Gastrocnemius medialis (tissue), 4 donors: ENCODE measurements at regions not wholly inside any gene's neighbourhood (a gene's known extent, or its start where the extent isn't known, plus 50 kb on each side); places are given as distances from the start of the nearest gene placed in this dataset.

ENCODE experiments used
- POLR2A ChIP-seq, 2 donors: fragments of 450-650 bp; IDR thresholded peaks; one replicate each; pipeline ENCODE4 v1.6.1; 2017; ENCODE audit warnings: antibody characterized with exemption in 2 of 2, mild to moderate bottlenecking in 2 of 2, moderate library complexity in 2 of 2
- TF ChIP-seq, protein P1 (sequence below), 5 experiments: fragments of 450-650 bp in 3 of 5; fragments of 200-600 bp in 2 of 5; sonication (generic) in 2 of 5; IDR thresholded peaks in 4 of 5; conservative IDR thresholded peaks in 1 of 5; 1 replicate in 4 of 5; 2 replicates in 1 of 5; pipeline ENCODE4 v1.5.1; 2016 to 2019; ENCODE audit warnings: antibody characterized with exemption in 5 of 5, mild to moderate bottlenecking in 3 of 5, moderate library complexity in 3 of 5

DNA sequence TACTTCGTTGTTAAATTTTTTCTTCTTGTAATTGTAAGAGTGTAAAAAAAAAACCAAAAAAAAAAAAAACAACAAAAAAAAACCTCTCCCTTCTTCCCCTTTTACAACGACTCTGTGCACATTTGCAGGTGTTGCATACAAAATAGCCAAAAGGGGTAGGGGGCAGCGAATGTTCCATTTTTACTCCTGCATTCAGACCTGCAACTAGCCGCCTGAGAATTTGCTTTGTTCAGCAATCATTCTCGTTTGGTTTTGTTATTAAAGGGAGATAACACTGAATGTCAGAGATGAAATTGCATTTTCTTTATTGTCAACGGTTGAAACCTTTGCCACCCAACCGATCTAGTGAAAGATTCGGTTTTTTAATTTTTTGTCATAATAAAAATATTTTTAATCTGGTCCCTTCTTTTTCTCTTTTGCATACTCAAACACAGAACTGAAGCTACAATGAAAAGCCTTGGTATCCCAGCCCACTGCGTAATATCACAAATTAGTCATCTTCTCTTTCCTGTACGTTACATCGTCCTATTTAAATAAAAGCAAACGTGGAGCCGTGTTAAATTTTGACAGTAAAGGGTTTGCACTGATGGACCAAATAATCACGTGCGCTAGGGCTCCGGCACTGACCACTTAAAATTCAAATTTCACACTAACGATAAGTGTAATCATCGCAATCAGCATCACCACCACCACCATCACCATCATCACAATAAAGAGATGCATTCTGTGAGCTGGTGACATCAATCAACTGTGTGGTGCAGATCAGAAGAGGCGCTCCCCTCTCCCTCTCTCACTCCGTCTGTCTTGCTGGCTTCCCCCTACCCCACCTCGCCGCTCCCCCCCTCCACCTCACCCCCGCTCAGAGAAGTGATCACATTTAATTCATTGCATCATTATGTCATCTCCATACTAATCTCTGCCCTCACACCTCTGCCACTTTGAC is 406.2 kb upstream of the PSMD7 start:
- TF ChIP-seq, protein P1, sequence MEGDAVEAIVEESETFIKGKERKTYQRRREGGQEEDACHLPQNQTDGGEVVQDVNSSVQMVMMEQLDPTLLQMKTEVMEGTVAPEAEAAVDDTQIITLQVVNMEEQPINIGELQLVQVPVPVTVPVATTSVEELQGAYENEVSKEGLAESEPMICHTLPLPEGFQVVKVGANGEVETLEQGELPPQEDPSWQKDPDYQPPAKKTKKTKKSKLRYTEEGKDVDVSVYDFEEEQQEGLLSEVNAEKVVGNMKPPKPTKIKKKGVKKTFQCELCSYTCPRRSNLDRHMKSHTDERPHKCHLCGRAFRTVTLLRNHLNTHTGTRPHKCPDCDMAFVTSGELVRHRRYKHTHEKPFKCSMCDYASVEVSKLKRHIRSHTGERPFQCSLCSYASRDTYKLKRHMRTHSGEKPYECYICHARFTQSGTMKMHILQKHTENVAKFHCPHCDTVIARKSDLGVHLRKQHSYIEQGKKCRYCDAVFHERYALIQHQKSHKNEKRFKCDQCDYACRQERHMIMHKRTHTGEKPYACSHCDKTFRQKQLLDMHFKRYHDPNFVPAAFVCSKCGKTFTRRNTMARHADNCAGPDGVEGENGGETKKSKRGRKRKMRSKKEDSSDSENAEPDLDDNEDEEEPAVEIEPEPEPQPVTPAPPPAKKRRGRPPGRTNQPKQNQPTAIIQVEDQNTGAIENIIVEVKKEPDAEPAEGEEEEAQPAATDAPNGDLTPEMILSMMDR (IDR thresholded peaks at IDR 0.05 in 4 of 5, conservative IDR thresholded peaks at IDR 0.05 in 1 of 5), result no peak
- TF ChIP-seq POLR2A (IDR thresholded peaks at IDR 0.05), result no peak
